Neural crest cell (in vitro differentiated cells): ENCODE measurements at regions not wholly inside any gene's neighbourhood (a gene's known extent, or its start where the extent isn't known, plus 50 kb on each side); places are given as distances from the start of the nearest gene placed in this dataset.
A peak's percentile ranks its signal among the peaks of the same experiment; 100 is the strongest.

Experiments used
- DNase-seq: peaks from one replicate; pipeline ENCODE4 v3.0.0; 2021; ENCODE audit warnings: low read depth, mixed read lengths, low spot score
- H3K27ac Mint-ChIP-seq: one replicate; pipeline ENCODE4 v1.8.0; 2021; ENCODE audit warnings: mild to moderate bottlenecking, mixed read lengths; ENCODE audit not compliant: unreplicated experiment
- H3K27me3 Mint-ChIP-seq: 2 replicates; pipeline ENCODE4 v1.8.0; 2021; ENCODE audit warnings: low read depth, mild to moderate bottlenecking, mixed read lengths
- H3K36me3 Mint-ChIP-seq: 2 replicates; pipeline ENCODE4 v1.8.0; 2021; ENCODE audit warnings: low read depth, mild to moderate bottlenecking, mixed read lengths
- H3K4me1 Mint-ChIP-seq: 2 replicates; pipeline ENCODE4 v1.8.0; 2021; ENCODE audit warnings: mixed read lengths
- H3K4me3 Mint-ChIP-seq: one replicate; pipeline ENCODE4 v1.8.0; 2021; ENCODE audit warnings: mild to moderate bottlenecking, mixed read lengths
- H3K9me3 Mint-ChIP-seq: 2 replicates; pipeline ENCODE4 v1.8.0; 2021; ENCODE audit warnings: mixed read lengths
- TF ChIP-seq, protein P1 (sequence below): fragments of 200-600 bp; sonication (generic); conservative IDR thresholded peaks from 2 replicates; pipeline ENCODE4 v1.5.0; 2021; ENCODE audit warnings: antibody characterized with exemption, mild to moderate bottlenecking

GRCh38 chr2:235244255-235245220 lies 249.3 kb upstream of the AGAP1 start:
- no peak overlapping the region for H3K4me3 Mint-ChIP-seq
- DNase-seq, result no peak
- peaks cover 2% of the 10 kb centered on the region for H3K36me3 Mint-ChIP-seq
- H3K9me3 Mint-ChIP-seq, result no peaks in the 10 kb centered on the region
- no peaks in the 10 kb centered on the region for H3K27me3 Mint-ChIP-seq
- H3K27ac Mint-ChIP-seq, result no peak overlapping the region
- TF ChIP-seq, protein P1, sequence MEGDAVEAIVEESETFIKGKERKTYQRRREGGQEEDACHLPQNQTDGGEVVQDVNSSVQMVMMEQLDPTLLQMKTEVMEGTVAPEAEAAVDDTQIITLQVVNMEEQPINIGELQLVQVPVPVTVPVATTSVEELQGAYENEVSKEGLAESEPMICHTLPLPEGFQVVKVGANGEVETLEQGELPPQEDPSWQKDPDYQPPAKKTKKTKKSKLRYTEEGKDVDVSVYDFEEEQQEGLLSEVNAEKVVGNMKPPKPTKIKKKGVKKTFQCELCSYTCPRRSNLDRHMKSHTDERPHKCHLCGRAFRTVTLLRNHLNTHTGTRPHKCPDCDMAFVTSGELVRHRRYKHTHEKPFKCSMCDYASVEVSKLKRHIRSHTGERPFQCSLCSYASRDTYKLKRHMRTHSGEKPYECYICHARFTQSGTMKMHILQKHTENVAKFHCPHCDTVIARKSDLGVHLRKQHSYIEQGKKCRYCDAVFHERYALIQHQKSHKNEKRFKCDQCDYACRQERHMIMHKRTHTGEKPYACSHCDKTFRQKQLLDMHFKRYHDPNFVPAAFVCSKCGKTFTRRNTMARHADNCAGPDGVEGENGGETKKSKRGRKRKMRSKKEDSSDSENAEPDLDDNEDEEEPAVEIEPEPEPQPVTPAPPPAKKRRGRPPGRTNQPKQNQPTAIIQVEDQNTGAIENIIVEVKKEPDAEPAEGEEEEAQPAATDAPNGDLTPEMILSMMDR, result no peak
- peaks cover 19% of the 10 kb centered on the region for H3K4me1 Mint-ChIP-seq

DNA sequence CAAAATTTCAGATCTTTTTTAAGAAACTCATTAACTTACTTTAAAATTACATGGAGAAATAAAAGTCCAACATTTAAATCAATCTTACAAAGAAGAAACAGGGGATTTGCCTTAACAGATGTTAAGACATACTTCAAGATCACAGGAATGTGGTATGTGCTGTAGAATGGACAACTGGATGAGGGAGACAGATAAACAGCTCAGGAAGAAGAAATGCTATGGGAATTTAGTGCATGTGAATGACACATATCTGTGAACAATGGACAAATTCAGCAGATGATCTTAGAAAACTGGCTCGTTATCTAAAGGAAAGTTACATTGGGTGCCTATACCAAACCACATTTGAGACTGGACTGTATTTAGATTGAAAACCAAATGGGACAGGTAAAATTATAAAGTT lies 246.8 kb upstream of the AGAP1 start:
- TF ChIP-seq, protein P1, result no peak
- Mint-ChIP-seq H3K27me3 (no peaks in the 10 kb centered on the region), H3K9me3 (peaks cover 3% of the 10 kb centered on the region), H3K4me1 (peaks cover 4% of the 10 kb centered on the region), H3K36me3 (peaks cover 2% of the 10 kb centered on the region), H3K4me3 (no peak overlapping the region), H3K27ac (no peak overlapping the region)
- DNase-seq, result no peak

GRCh38 chr2:235255693-235256092 lies 238.2 kb upstream of the AGAP1 start:
- no peak for DNase-seq
- no peak overlapping the region for H3K4me3 Mint-ChIP-seq
- H3K9me3 Mint-ChIP-seq, result peaks cover 4% of the 10 kb centered on the region
- H3K4me1 Mint-ChIP-seq, result peaks cover 21% of the 10 kb centered on the region
- H3K36me3 Mint-ChIP-seq, result no peaks in the 10 kb centered on the region
- TF ChIP-seq, protein P1, result no peak
- no peaks in the 10 kb centered on the region for H3K27me3 Mint-ChIP-seq
- H3K27ac Mint-ChIP-seq, result no peak overlapping the region

DNA sequence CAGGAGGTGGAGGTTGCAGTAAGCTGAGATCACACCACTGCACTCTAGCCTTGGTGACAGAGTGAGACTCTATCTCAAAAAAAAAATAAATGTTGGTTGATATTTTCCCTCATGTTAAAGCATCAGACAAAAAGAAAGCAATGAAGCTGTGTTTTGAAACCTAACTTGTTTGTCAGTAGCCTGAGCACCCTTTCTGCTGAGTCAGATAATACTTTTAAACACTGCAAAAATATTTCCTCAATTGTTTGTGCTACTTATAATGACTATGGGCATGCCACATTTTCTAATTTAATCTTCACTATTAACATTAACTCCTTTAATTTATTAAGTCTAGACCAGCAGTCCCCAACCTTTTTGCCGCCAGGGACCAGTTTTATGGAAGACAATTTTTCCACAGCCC lies 236.3 kb upstream of the AGAP1 start:
- Mint-ChIP-seq H3K27ac (no peak overlapping the region), H3K4me1 (peaks cover 32% of the 10 kb centered on the region), H3K36me3 (no peaks in the 10 kb centered on the region), H3K4me3 (no peak overlapping the region), H3K9me3 (peaks cover 4% of the 10 kb centered on the region), H3K27me3 (no peaks in the 10 kb centered on the region)
- no peak for DNase-seq
- TF ChIP-seq, protein P1, result no peak

GRCh38 chr2:235262750-235263149 lies 231.1 kb upstream of the AGAP1 start:
- Mint-ChIP-seq H3K36me3 (no peaks in the 10 kb centered on the region), H3K4me1 (peaks cover 71% of the 10 kb centered on the region), H3K27me3 (peaks cover 3% of the 10 kb centered on the region), H3K9me3 (peaks cover 2% of the 10 kb centered on the region), H3K27ac (peak overlapping the region; percentile 88), H3K4me3 (no peak overlapping the region)
- TF ChIP-seq, protein P1, result no peak
- DNase-seq, result no peak
